Duodenal mucosa (tissue), 2 donors: ENCODE measurements at regions not wholly inside any gene's neighbourhood (a gene's known extent, or its start where the extent isn't known, plus 50 kb on each side); places are given as distances from the start of the nearest gene placed in this dataset.

Experiments
- H3K27ac ChIP-seq: one replicate; pipeline ENCODE4 v1.7.0; 2013; ENCODE audit warnings: low read depth, low read length
- H3K27me3 ChIP-seq, 2 donors: one replicate each; pipeline ENCODE4 v1.7.0; 2013; ENCODE audit warnings: low read length in 2 of 2, control low read depth in 1 of 2; ENCODE audit not compliant: insufficient read depth in 2 of 2, control insufficient read depth in 1 of 2
- H3K36me3 ChIP-seq, 2 donors: one replicate each; pipeline ENCODE4 v1.7.0; 2013; ENCODE audit warnings: low read length in 2 of 2, control low read depth in 1 of 2; ENCODE audit not compliant: insufficient read depth in 2 of 2, control insufficient read depth in 1 of 2
- H3K4me1 ChIP-seq, 2 donors: one replicate each; pipeline ENCODE4 v1.7.0; 2013; ENCODE audit warnings: low read length in 2 of 2, control low read depth in 1 of 2; ENCODE audit not compliant: insufficient read depth in 2 of 2, control insufficient read depth in 1 of 2
- H3K4me3 ChIP-seq, 2 donors: one replicate each; pipeline ENCODE4 v1.7.0; 2013; ENCODE audit warnings: low read length in 2 of 2, low read depth in 1 of 2
- H3K9ac ChIP-seq, 2 donors: one replicate each; pipeline ENCODE4 v1.7.0; 2013; ENCODE audit warnings: low read length in 2 of 2, low read depth in 1 of 2
- H3K9me3 ChIP-seq, 2 donors: one replicate each; pipeline ENCODE4 v1.7.0; 2013; ENCODE audit warnings: low read length in 2 of 2, control low read depth in 1 of 2; ENCODE audit not compliant: control insufficient read depth in 1 of 2

GRCh38 chr12:14268120-14268515 lies 97.4 kb upstream of the ATF7IP start:
- Histone ChIP-seq H3K4me1 (peaks cover 2 to 4% of the 10 kb centered on the region in 2 donors), H3K27me3 (no peaks in the 10 kb centered on the region), H3K9me3 (peaks cover 4 to 12% of the 10 kb centered on the region in 2 donors), H3K9ac (no peak overlapping the region), H3K27ac (no peak overlapping the region), H3K36me3 (no peaks in the 10 kb centered on the region), H3K4me3 (no peak overlapping the region)

DNA sequence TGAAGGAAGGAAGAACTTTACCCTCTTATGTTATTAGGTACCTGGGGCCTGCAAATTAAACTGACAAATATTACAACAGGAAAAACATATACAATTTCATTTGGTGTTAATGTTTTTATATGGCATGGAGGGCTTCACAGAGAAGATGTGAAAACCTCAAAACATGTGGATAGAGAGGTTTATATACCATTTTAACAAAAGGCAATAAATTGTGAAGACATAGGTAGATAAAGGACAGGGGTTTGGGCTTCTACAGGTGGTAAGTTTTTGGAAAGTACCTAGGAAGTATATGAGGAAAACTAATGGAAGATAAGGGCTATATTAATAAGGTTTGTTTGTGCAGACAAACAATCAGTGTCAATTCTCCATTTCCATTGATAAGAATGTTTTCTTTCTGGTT lies 95.1 kb upstream of the ATF7IP start:
- no peaks in the 10 kb centered on the region for H3K27me3 ChIP-seq
- H3K9ac ChIP-seq: no peak overlapping the region
- peaks cover 5 to 9% of the 10 kb centered on the region in 2 donors for H3K4me1 ChIP-seq
- H3K9me3 ChIP-seq: peaks cover 5 to 6% of the 10 kb centered on the region in 2 donors
- H3K36me3 ChIP-seq: no peaks in the 10 kb centered on the region
- no peak overlapping the region for H3K4me3 ChIP-seq
- no peak overlapping the region for H3K27ac ChIP-seq

GRCh38 chr12:14272956-14273912 lies 92.2 kb upstream of the ATF7IP start:
- Histone ChIP-seq H3K9ac (no peak overlapping the region), H3K27ac (peak overlapping the region; percentile 39), H3K36me3 (no peaks in the 10 kb centered on the region), H3K9me3 (peaks cover 5 to 6% of the 10 kb centered on the region in 2 donors), H3K4me3 (no peak overlapping the region), H3K4me1 (peaks cover 5 to 9% of the 10 kb centered on the region in 2 donors), H3K27me3 (no peaks in the 10 kb centered on the region)

- Histone ChIP-seq H3K27ac (peak overlapping the region; percentile 39), H3K4me3 (no peak overlapping the region), H3K27me3 (no peaks in the 10 kb centered on the region), H3K4me1 (peaks cover 5 to 9% of the 10 kb centered on the region in 2 donors), H3K36me3 (no peaks in the 10 kb centered on the region), H3K9ac (no peak overlapping the region), H3K9me3 (peaks cover 5 to 6% of the 10 kb centered on the region in 2 donors)
These were observed 91.6 kb upstream of the ATF7IP start for GRCh38 chr12:14273913-14274311.

DNA sequence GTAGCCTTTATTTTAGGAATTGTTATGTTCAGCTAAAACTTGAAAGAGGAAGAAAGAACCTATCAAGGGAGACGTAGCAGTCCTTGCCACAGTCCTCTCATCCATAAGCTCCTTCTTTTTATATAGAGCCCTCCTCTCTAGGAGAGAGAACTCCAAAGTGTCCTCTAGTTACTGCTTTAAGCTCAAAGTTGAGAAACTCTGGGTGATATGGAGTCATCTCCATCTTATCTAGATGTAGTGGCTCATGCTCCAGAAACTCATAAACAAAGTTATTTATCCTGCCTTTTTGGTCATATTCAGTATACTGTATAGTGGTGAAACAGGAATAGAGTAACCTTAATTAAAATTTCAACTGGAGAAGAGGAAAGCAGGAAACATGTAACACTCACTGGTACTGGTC lies 90.4 kb upstream of the ATF7IP start:
- Histone ChIP-seq H3K9ac (no peak overlapping the region), H3K27ac (no peak overlapping the region)

GRCh38 chr12:14275886-14276285 lies 89.6 kb upstream of the ATF7IP start:
- no peaks in the 10 kb centered on the region for H3K27me3 ChIP-seq
- no peak overlapping the region for H3K27ac ChIP-seq
- H3K4me3 ChIP-seq: no peak overlapping the region
- H3K9me3 ChIP-seq: peaks cover 0 to 2% of the 10 kb centered on the region in 2 donors
- H3K36me3 ChIP-seq: no peaks in the 10 kb centered on the region
- peaks cover 5 to 9% of the 10 kb centered on the region in 2 donors for H3K4me1 ChIP-seq
- no peak overlapping the region for H3K9ac ChIP-seq

More for the DNA sequence above, 90.4 kb upstream of the ATF7IP start:
- H3K9me3 ChIP-seq: peaks cover 5 to 6% of the 10 kb centered on the region in 2 donors
- peaks cover 5 to 9% of the 10 kb centered on the region in 2 donors for H3K4me1 ChIP-seq
- no peaks in the 10 kb centered on the region for H3K27me3 ChIP-seq
- no peak overlapping the region for H3K4me3 ChIP-seq
- no peaks in the 10 kb centered on the region for H3K36me3 ChIP-seq

GRCh38 chr12:14278294-14278953 lies 87.1 kb upstream of the ATF7IP start:
- no peaks in the 10 kb centered on the region for H3K27me3 ChIP-seq
- no peak overlapping the region for H3K9ac ChIP-seq
- H3K27ac ChIP-seq: no peak overlapping the region
- no peaks in the 10 kb centered on the region for H3K36me3 ChIP-seq
- H3K4me3 ChIP-seq: no peak overlapping the region
- H3K4me1 ChIP-seq: peaks cover 0 to 4% of the 10 kb centered on the region in 2 donors
- H3K9me3 ChIP-seq: peaks cover 0 to 2% of the 10 kb centered on the region in 2 donors

DNA sequence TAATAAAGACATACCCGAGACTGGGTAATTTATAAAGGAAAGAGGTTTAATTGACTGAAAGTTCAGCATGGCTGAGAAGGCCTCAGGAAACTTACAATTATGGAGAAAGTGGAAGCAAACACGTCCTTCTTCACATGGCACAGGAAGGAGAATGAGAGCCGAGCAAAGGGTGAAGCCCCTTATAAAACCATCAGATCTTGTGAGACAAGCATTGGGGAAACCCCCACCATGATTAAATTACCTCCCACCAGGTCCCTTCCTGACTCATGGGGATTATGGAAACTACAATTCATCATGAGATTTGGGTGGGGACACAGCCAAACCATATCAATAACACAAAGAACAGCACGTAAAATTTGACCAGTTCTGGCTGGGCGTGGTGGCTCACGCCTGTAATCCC lies 85.6 kb upstream of the ATF7IP start:
- H3K4me1 ChIP-seq: no peaks in the 10 kb centered on the region
- no peaks in the 10 kb centered on the region for H3K27me3 ChIP-seq
- H3K4me3 ChIP-seq: no peak overlapping the region
- no peaks in the 10 kb centered on the region for H3K36me3 ChIP-seq
- no peaks in the 10 kb centered on the region for H3K9me3 ChIP-seq
- H3K27ac ChIP-seq: no peak overlapping the region
- H3K9ac ChIP-seq: no peak overlapping the region

DNA sequence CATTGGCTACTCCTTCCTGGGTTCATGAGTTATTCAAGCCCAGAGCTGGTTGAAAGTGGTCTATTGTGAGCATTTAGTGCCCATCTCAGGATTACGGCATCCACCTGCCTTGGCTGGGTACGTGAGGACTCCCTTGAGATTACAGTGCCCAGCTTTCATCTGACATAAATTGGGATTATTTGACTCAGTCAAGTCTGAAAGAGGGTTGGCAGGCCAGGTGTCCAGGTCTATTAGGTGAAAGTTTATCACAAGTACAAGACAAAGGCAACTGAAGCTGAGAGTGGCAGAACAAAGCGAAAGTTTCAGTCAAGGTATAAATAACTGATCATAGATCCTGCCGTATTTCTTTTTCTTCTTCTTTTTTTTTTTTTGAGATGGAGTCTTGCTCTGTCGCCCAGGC lies 84.6 kb upstream of the ATF7IP start:
- Histone ChIP-seq H3K9me3 (no peaks in the 10 kb centered on the region), H3K36me3 (no peaks in the 10 kb centered on the region), H3K9ac (no peak overlapping the region), H3K4me1 (no peaks in the 10 kb centered on the region), H3K27me3 (no peaks in the 10 kb centered on the region), H3K27ac (no peak overlapping the region), H3K4me3 (no peak overlapping the region)

- Histone ChIP-seq H3K36me3 (no peaks in the 10 kb centered on the region), H3K4me3 (no peak overlapping the region), H3K4me1 (no peaks in the 10 kb centered on the region), H3K27ac (no peak overlapping the region), H3K9ac (no peak overlapping the region), H3K9me3 (no peaks in the 10 kb centered on the region), H3K27me3 (no peaks in the 10 kb centered on the region)
These were observed 83.9 kb upstream of the ATF7IP start for GRCh38 chr12:14281539-14281938.
